Renal cortical epithelial cell (primary cell): ENCODE measurements at regions not wholly inside any gene's neighbourhood (a gene's known extent, or its start where the extent isn't known, plus 50 kb on each side); places are given as distances from the start of the nearest gene placed in this dataset.
A peak's percentile ranks its signal among the peaks of the same experiment; 100 is the strongest.
"Not testable (repeated sequence)": the region's sequence is repeated elsewhere in the genome, so short reads cannot be mapped to it uniquely, and the experiment has no call there.

Experiments used
- DNase-seq: peaks from one replicate; pipeline ENCODE4 v3.0.0-alpha.2; 2011; ENCODE audit warnings: low read depth

GRCh38 chr7:96770758-96771157 is 61.1 kb upstream of the SEM1 start:
- DNase-seq: no peak

GRCh38 chr7:96772139-96772694 is 62.6 kb upstream of the SEM1 start:
- no peak for DNase-seq

GRCh38 chr7:96773483-96773882 is 63.8 kb upstream of the SEM1 start:
- no peak for DNase-seq

GRCh38 chr7:96774358-96774757 is 64.7 kb upstream of the SEM1 start:
- DNase-seq: no peak

- DNase-seq: no peak
These were observed 65.4 kb upstream of the SEM1 start for GRCh38 chr7:96775046-96775445.

GRCh38 chr7:96778263-96778662 is 68.6 kb upstream of the SEM1 start:
- DNase-seq: no peak

- no peak for DNase-seq
These were observed 72.3 kb upstream of the SEM1 start for GRCh38 chr7:96781919-96782318.

GRCh38 chr7:96782686-96783298 is 73.1 kb upstream of the SEM1 start:
- not testable (repeated sequence) for DNase-seq

GRCh38 chr7:96784597-96784996 is 75.0 kb upstream of the SEM1 start:
- DNase-seq: no peak

- no peak for DNase-seq
These were observed 76.8 kb upstream of the SEM1 start for GRCh38 chr7:96786261-96786997.

GRCh38 chr7:96786998-96787395 is 77.4 kb upstream of the SEM1 start:
- no peak for DNase-seq

- no peak for DNase-seq
These were observed 80.3 kb upstream of the SEM1 start for GRCh38 chr7:96789914-96790313.

- no peak for DNase-seq
These were observed 82.5 kb upstream of the SEM1 start for GRCh38 chr7:96792115-96792514.

- no peak for DNase-seq
These were observed 84.4 kb upstream of the SEM1 start for GRCh38 chr7:96794063-96794462.

- DNase-seq: no peak
These were observed 90.5 kb upstream of the SEM1 start for GRCh38 chr7:96800122-96800521.

- peak; percentile 55 for DNase-seq
These were observed 91.2 kb upstream of the SEM1 start for GRCh38 chr7:96800824-96801223.

GRCh38 chr7:96819111-96819700 is 109.6 kb upstream of the SEM1 start:
- no peak for DNase-seq

- not testable (repeated sequence) for DNase-seq
These were observed 111.5 kb upstream of the SEM1 start for GRCh38 chr7:96821131-96821530.

GRCh38 chr7:96822824-96823223 is 113.2 kb upstream of the SEM1 start:
- no peak for DNase-seq

GRCh38 chr7:96823274-96823673 is 113.6 kb upstream of the SEM1 start:
- peak; percentile 28 for DNase-seq

- no peak for DNase-seq
These were observed 115.0 kb upstream of the SEM1 start for GRCh38 chr7:96824686-96825085.

GRCh38 chr7:96825285-96825684 is 115.6 kb upstream of the SEM1 start:
- no peak for DNase-seq

- no peak for DNase-seq
These were observed 116.4 kb upstream of the SEM1 start for GRCh38 chr7:96826089-96826488.
